Smooth muscle cell (in vitro differentiated cells): ENCODE measurements at regions not wholly inside any gene's neighbourhood (a gene's known extent, or its start where the extent isn't known, plus 50 kb on each side); places are given as distances from the start of the nearest gene placed in this dataset.
"Not testable (repeated sequence)": the region's sequence is repeated elsewhere in the genome, so short reads cannot be mapped to it uniquely, and the experiment has no call there.

Experiments
- DNase-seq: peaks from one replicate; lab custom pipeline; 2025; ENCODE audit not compliant: unreplicated experiment; lab: John Stamatoyannopoulos, UW
- H2AFZ ChIP-seq: fragments of 200-600 bp; sonication (generic); 2 replicates; pipeline ENCODE4 v1.6.0; 2016; ENCODE audit warnings: antibody characterized with exemption, low read depth, mild to moderate bottlenecking
- H3F3A ChIP-seq: fragments of 200-600 bp; sonication (generic); 2 replicates; pipeline ENCODE4 v1.6.0; 2017; ENCODE audit warnings: antibody characterized with exemption, low read depth
- H3K27ac ChIP-seq: fragments of 200-600 bp; sonication (generic); 2 replicates; pipeline ENCODE4 v1.5.1; 2016; ENCODE audit warnings: low read depth, mild to moderate bottlenecking
- H3K27me3 ChIP-seq: fragments of 200-600 bp; sonication (generic); 2 replicates; pipeline ENCODE4 v1.6.1; 2016; ENCODE audit warnings: low read depth, mild to moderate bottlenecking
- H3K36me3 ChIP-seq: fragments of 200-600 bp; sonication (generic); 2 replicates; pipeline ENCODE4 v1.5.1; 2016; ENCODE audit warnings: low read depth
- H3K4me1 ChIP-seq: fragments of 200-600 bp; sonication (generic); 2 replicates; pipeline ENCODE4 v1.5.1; 2016; ENCODE audit warnings: low read depth
- H3K4me2 ChIP-seq: fragments of 200-600 bp; sonication (generic); 2 replicates; pipeline ENCODE4 v1.6.0; 2016; ENCODE audit warnings: mild to moderate bottlenecking
- H3K4me3 ChIP-seq: fragments of 200-600 bp; sonication (generic); 2 replicates; pipeline ENCODE4 v1.5.1; 2016; ENCODE audit warnings: mild to moderate bottlenecking
- H3K79me2 ChIP-seq: fragments of 200-600 bp; sonication (generic); 2 replicates; pipeline ENCODE4 v1.6.0; 2016; ENCODE audit warnings: low read depth, mild to moderate bottlenecking
- H3K9ac ChIP-seq: fragments of 200-600 bp; sonication (generic); 2 replicates; pipeline ENCODE4 v1.6.0; 2016; ENCODE audit warnings: low read depth
- H3K9me3 ChIP-seq: fragments of 200-600 bp; sonication (generic); replicated peaks from 2 replicates; pipeline ENCODE4 v1.5.1; 2016; ENCODE audit warnings: low read depth
- H4K20me1 ChIP-seq: fragments of 200-600 bp; sonication (generic); 2 replicates; pipeline ENCODE4 v1.6.0; 2016; ENCODE audit warnings: low read depth
- CTCF ChIP-seq: fragments of 200-600 bp; sonication (generic); IDR thresholded peaks from 2 replicates; pipeline ENCODE4 v1.5.1; 2017; ENCODE audit warnings: borderline replicate concordance, mild to moderate bottlenecking, antibody characterized with exemption; ENCODE audit not compliant: insufficient read depth, poor library complexity, severe bottlenecking
- WGBS: methylation state at CpG from one replicate; pipeline ENCODE4 v1.1.7; 2016; ENCODE audit warnings: low lambda C conversion rate; 5-methylcytosine and 5-hydroxymethylcytosine counted together

GRCh38 chr7:17109020-17109419 lies 189.4 kb upstream of the AHR start:
- H3K4me2 ChIP-seq, result no peak overlapping the region
- 75% methylated on average over 2 of the region's 2 CpGs for WGBS
- DNase-seq, result no peak

GRCh38 chr7:17113770-17114169 lies 184.7 kb upstream of the AHR start:
- not testable (repeated sequence) for H3K9ac ChIP-seq, H3K36me3 ChIP-seq, H3K4me1 ChIP-seq, H3K27ac ChIP-seq, H4K20me1 ChIP-seq, H3K4me2 ChIP-seq, H2AFZ ChIP-seq, H3K27me3 ChIP-seq, H3F3A ChIP-seq, DNase-seq, H3K79me2 ChIP-seq, H3K4me3 ChIP-seq, H3K9me3 ChIP-seq
- WGBS, result 97% methylated on average over 2 of the region's 2 CpGs

More at GRCh38 chr7:17109020-17109419, 189.4 kb upstream of the AHR start:
- H4K20me1 ChIP-seq, result no peaks in the 10 kb centered on the region
- no peaks in the 10 kb centered on the region for H3K36me3 ChIP-seq
- no peak overlapping the region for H3K4me3 ChIP-seq
- no peaks in the 10 kb centered on the region for H3K79me2 ChIP-seq
- no peak overlapping the region for H3K27ac ChIP-seq
- H3K9me3 ChIP-seq, result no peaks in the 10 kb centered on the region
- H3F3A ChIP-seq, result no peaks in the 10 kb centered on the region
- no peaks in the 10 kb centered on the region for H3K27me3 ChIP-seq
- H3K4me1 ChIP-seq, result no peaks in the 10 kb centered on the region
- no peak overlapping the region for H3K9ac ChIP-seq
- H2AFZ ChIP-seq, result no peak overlapping the region
- TF ChIP-seq CTCF, result no peak

GRCh38 chr7:17118412-17118811 lies 180.0 kb upstream of the AHR start:
- DNase-seq, result no peak
- H4K20me1 ChIP-seq, result no peaks in the 10 kb centered on the region
- TF ChIP-seq CTCF, result no peak
- no peak overlapping the region for H3K9ac ChIP-seq
- no peaks in the 10 kb centered on the region for H3K27me3 ChIP-seq
- 92% methylated on average over 3 of the region's 3 CpGs for WGBS
- H2AFZ ChIP-seq, result no peak overlapping the region
- no peaks in the 10 kb centered on the region for H3K9me3 ChIP-seq
- no peak overlapping the region for H3K27ac ChIP-seq
- H3K79me2 ChIP-seq, result no peaks in the 10 kb centered on the region
- H3F3A ChIP-seq, result no peaks in the 10 kb centered on the region
- H3K36me3 ChIP-seq, result no peaks in the 10 kb centered on the region
- H3K4me2 ChIP-seq, result no peak overlapping the region
- H3K4me1 ChIP-seq, result no peaks in the 10 kb centered on the region
- no peak overlapping the region for H3K4me3 ChIP-seq

GRCh38 chr7:17120756-17121155 lies 177.7 kb upstream of the AHR start:
- Histone ChIP-seq H3K27me3 (no peaks in the 10 kb centered on the region), H3F3A (no peaks in the 10 kb centered on the region), H3K4me2 (no peak overlapping the region), H3K9me3 (no peaks in the 10 kb centered on the region), H3K4me3 (no peak overlapping the region), H3K9ac (no peak overlapping the region), H3K79me2 (no peaks in the 10 kb centered on the region), H3K36me3 (no peaks in the 10 kb centered on the region), H2AFZ (no peak overlapping the region), H3K4me1 (no peaks in the 10 kb centered on the region), H4K20me1 (no peaks in the 10 kb centered on the region), H3K27ac (no peak overlapping the region)
- no peak for DNase-seq
- WGBS, result 96% methylated on average over 2 of the region's 2 CpGs
- no peak for TF ChIP-seq CTCF
